Colonic mucosa (tissue), 4 donors: ENCODE measurements at regions not wholly inside any gene's neighbourhood (a gene's known extent, or its start where the extent isn't known, plus 50 kb on each side); places are given as distances from the start of the nearest gene placed in this dataset.

Source experiments
- DNase-seq: peaks from one replicate; pipeline ENCODE4 v3.0.0-alpha.2; 2020
- H3K27ac ChIP-seq: fragments of 200-600 bp; one replicate; pipeline ENCODE4 v1.8.0; 2021
- H3K27me3 ChIP-seq: fragments of 200-600 bp; one replicate; pipeline ENCODE4 v1.8.0; 2021
- H3K36me3 ChIP-seq: fragments of 200-600 bp; one replicate; pipeline ENCODE4 v1.8.0; 2021
- H3K4me1 ChIP-seq: fragments of 200-600 bp; one replicate; pipeline ENCODE4 v1.8.0; 2021; ENCODE audit warnings: mild to moderate bottlenecking
- H3K4me3 ChIP-seq: fragments of 200-600 bp; one replicate; pipeline ENCODE4 v1.8.0; 2021
- H3K9ac ChIP-seq, 2 donors: one replicate each; pipeline ENCODE4 v1.7.0; 2013; ENCODE audit warnings: control low read depth in 2 of 2, low read depth in 2 of 2, low read length in 2 of 2
- H3K9me3 ChIP-seq: fragments of 200-600 bp; one replicate; pipeline ENCODE4 v1.8.0; 2021
- CTCF ChIP-seq: fragments of 200-600 bp; IDR thresholded peaks from one replicate; pipeline ENCODE4 v1.8.0; 2022; ENCODE audit warnings: antibody characterized with exemption, mild to moderate bottlenecking
- intact Hi-C: fragments of 100-400 bp; cut with DNase I; formaldehyde crosslinking; loops from one replicate; pipeline ENCODE4 v1.14.1; 2022
- donor health status: healthy.
- donor health status: DM: no; HTN: no; CAD: no.
- donor health status: DM: no; HTN: no; CAD: no.

- Histone ChIP-seq H3K36me3 (no peaks in the 10 kb centered on the region), H3K27ac (no peak overlapping the region), H3K4me1 (no peaks in the 10 kb centered on the region), H3K4me3 (no peak overlapping the region), H3K9ac (no peak overlapping the region), H3K27me3 (no peaks in the 10 kb centered on the region), H3K9me3 (no peaks in the 10 kb centered on the region)
- intact Hi-C loops = no loop called here
- TF ChIP-seq CTCF = no peak
- DNase-seq = no peak
Observed at GRCh38 chr2:138919120-138919747, 139.0 kb upstream of the NXPH2 start.

- Histone ChIP-seq H3K36me3 (no peaks in the 10 kb centered on the region), H3K27ac (no peak overlapping the region), H3K4me1 (no peaks in the 10 kb centered on the region), H3K9me3 (no peaks in the 10 kb centered on the region), H3K4me3 (no peak overlapping the region), H3K9ac (no peak overlapping the region), H3K27me3 (no peaks in the 10 kb centered on the region)
- no peak for DNase-seq
- intact Hi-C loops = no loop called here
- no peak for TF ChIP-seq CTCF
Observed at GRCh38 chr2:138910427-138910826, 130.2 kb upstream of the NXPH2 start.

- intact Hi-C loops = no loop called here
- Histone ChIP-seq H3K27ac (no peak overlapping the region), H3K9ac (no peak overlapping the region), H3K9me3 (no peaks in the 10 kb centered on the region), H3K4me3 (no peak overlapping the region), H3K4me1 (no peaks in the 10 kb centered on the region), H3K36me3 (no peaks in the 10 kb centered on the region), H3K27me3 (no peaks in the 10 kb centered on the region)
- DNase-seq = no peak
- TF ChIP-seq CTCF = no peak
Observed at GRCh38 chr2:138906549-138906948, 126.4 kb upstream of the NXPH2 start.

- Histone ChIP-seq H3K4me1 (no peaks in the 10 kb centered on the region), H3K27me3 (no peaks in the 10 kb centered on the region), H3K27ac (no peak overlapping the region), H3K36me3 (no peaks in the 10 kb centered on the region), H3K4me3 (no peak overlapping the region), H3K9me3 (no peaks in the 10 kb centered on the region), H3K9ac (no peak overlapping the region)
- no peak for DNase-seq
- intact Hi-C loops = no loop called here
- TF ChIP-seq CTCF = no peak
Observed at GRCh38 chr2:138902239-138902871, 122.2 kb upstream of the NXPH2 start.

GRCh38 chr2:138901530-138901929 is 121.3 kb upstream of the NXPH2 start:
- DNase-seq = no peak
- no peaks in the 10 kb centered on the region for H3K4me1 ChIP-seq
- H3K4me3 ChIP-seq = no peak overlapping the region
- no peaks in the 10 kb centered on the region for H3K9me3 ChIP-seq
- intact Hi-C loops = no loop called here
- H3K27ac ChIP-seq = no peak overlapping the region
- H3K36me3 ChIP-seq = no peaks in the 10 kb centered on the region
- no peaks in the 10 kb centered on the region for H3K27me3 ChIP-seq
- no peak overlapping the region for H3K9ac ChIP-seq
- TF ChIP-seq CTCF = no peak
